GM21576 (cell line): ENCODE measurements at regions not wholly inside any gene's neighbourhood (a gene's known extent, or its start where the extent isn't known, plus 50 kb on each side); places are given as distances from the start of the nearest gene placed in this dataset.
"Not testable (repeated sequence)": the region's sequence is repeated elsewhere in the genome, so short reads cannot be mapped to it uniquely, and the experiment has no call there.

Experiments
- ATAC-seq: cut with Tn5 transposase; IDR thresholded peaks from one replicate; pipeline ENCODE4 v1.9.1; 2021; ENCODE audit warnings: mild to moderate bottlenecking, moderate library complexity; ENCODE audit not compliant: unreplicated experiment

- no peak for ATAC-seq
These were observed 109.2 kb upstream of the MCHR2 start for GRCh38 chr6:100103194-100103593.

- no peak for ATAC-seq
These were observed 107.6 kb upstream of the MCHR2 start for GRCh38 chr6:100101644-100102043.

- no peak for ATAC-seq
These were observed 106.8 kb upstream of the MCHR2 start for GRCh38 chr6:100100776-100101175.

GRCh38 chr6:100099189-100100074 is 105.4 kb upstream of the MCHR2 start:
- ATAC-seq: no peak

GRCh38 chr6:100096936-100097335 is 102.9 kb upstream of the MCHR2 start:
- no peak for ATAC-seq

GRCh38 chr6:100096341-100096740 is 102.3 kb upstream of the MCHR2 start:
- ATAC-seq: no peak

GRCh38 chr6:100093405-100093804 is 99.4 kb upstream of the MCHR2 start:
- ATAC-seq: no peak

- no peak for ATAC-seq
These were observed 94.0 kb upstream of the MCHR2 start for GRCh38 chr6:100088009-100088408.

- ATAC-seq: no peak
These were observed 91.0 kb upstream of the MCHR2 start for GRCh38 chr6:100084991-100085364.

GRCh38 chr6:100084316-100084990 is 90.4 kb upstream of the MCHR2 start:
- no peak for ATAC-seq

GRCh38 chr6:100078509-100078908 is 84.5 kb upstream of the MCHR2 start:
- ATAC-seq: no peak

GRCh38 chr6:100065348-100065747 is 71.3 kb upstream of the MCHR2 start:
- ATAC-seq: no peak

- no peak for ATAC-seq
These were observed 68.6 kb upstream of the MCHR2 start for GRCh38 chr6:100062621-100063020.

- ATAC-seq: no peak
These were observed 63.9 kb upstream of the MCHR2 start for GRCh38 chr6:100057941-100058340.

GRCh38 chr6:100050550-100050949 is 56.5 kb upstream of the MCHR2 start:
- ATAC-seq: no peak

- not testable (repeated sequence) for ATAC-seq
These were observed 49.9 kb upstream of the MCHR2 start for GRCh38 chr6:100043961-100044360.
